ENCODE measurements at regions not wholly inside any gene's neighbourhood (a gene's known extent, or its start where the extent isn't known, plus 50 kb on each side); places are given as distances from the start of the nearest gene placed in this dataset.

DNA sequence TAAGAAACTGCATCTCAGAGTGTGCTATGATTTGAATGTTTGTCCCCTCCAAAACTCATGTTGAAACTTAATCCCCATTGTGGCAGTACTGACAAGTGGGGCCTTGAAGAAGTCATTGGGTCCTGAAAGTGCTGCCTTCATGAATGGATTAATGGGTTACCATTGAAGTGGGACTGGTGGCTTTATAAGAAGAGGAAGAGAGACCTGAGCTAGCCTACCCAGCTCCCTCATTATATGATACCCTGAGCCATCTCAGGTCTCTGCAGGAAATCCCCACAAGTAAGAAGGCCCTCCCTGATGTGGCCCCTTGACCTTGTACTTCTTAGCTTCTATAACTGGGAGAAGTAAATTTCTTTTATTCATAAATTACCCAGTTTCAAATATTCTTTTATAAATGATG, 526.8 kb downstream of the XIRP2 start:
- TF ChIP-seq CTCF (IDR thresholded peaks at IDR 0.05) (no peak), EZH2 (IDR thresholded peaks at IDR 0.05; ENCODE audit: borderline replicate concordance, insufficient read depth, low read depth, low read length, poor library complexity, severe bottlenecking) (no peak)
